GM23248 (cell line): ENCODE measurements at regions not wholly inside any gene's neighbourhood (a gene's known extent, or its start where the extent isn't known, plus 50 kb on each side); places are given as distances from the start of the nearest gene placed in this dataset.

Experiments used
- EZH2 ChIP-seq: fragments of 200-600 bp; sonication (generic); IDR thresholded peaks from 2 replicates; pipeline ENCODE4 v1.6.1; 2018; ENCODE audit warnings: antibody characterized with exemption, mild to moderate bottlenecking; ENCODE audit not compliant: insufficient read depth, poor library complexity, severe bottlenecking
- EZH2phosphoT487 ChIP-seq: fragments of 200-600 bp; sonication (generic); IDR thresholded peaks from 2 replicates; pipeline ENCODE4 v1.6.1; 2018; ENCODE audit warnings: antibody characterized with exemption, moderate library complexity, mild to moderate bottlenecking, low read depth; ENCODE audit not compliant: insufficient read depth

- TF ChIP-seq EZH2phosphoT487 (no peak), EZH2 (no peak)
These were observed 108.4 kb upstream of the RMDN2 start for GRCh38 chr2:37816686-37817085.
